Neuron (in vitro differentiated cells): ENCODE measurements at regions not wholly inside any gene's neighbourhood (a gene's known extent, or its start where the extent isn't known, plus 50 kb on each side); places are given as distances from the start of the nearest gene placed in this dataset.

ENCODE experiments used
- H2AFZ ChIP-seq: one replicate; pipeline ENCODE4 v1.6.1; 2013; ENCODE audit warnings: low read depth, mild to moderate bottlenecking, inconsistent platforms, low read length, moderate library complexity
- H3K27me3 ChIP-seq: one replicate; pipeline ENCODE4 v1.6.1; 2013; ENCODE audit warnings: low read length; ENCODE audit not compliant: insufficient read depth
- H3K36me3 ChIP-seq: one replicate; pipeline ENCODE4 v1.6.1; 2013; ENCODE audit warnings: low read length; ENCODE audit not compliant: insufficient read depth
- H3K4me1 ChIP-seq: one replicate; pipeline ENCODE4 v1.6.1; 2013; ENCODE audit warnings: low read length; ENCODE audit not compliant: insufficient read depth
- H3K4me3 ChIP-seq: 2 replicates; pipeline ENCODE4 v1.5.1; 2013; ENCODE audit warnings: mild to moderate bottlenecking, low read length, moderate library complexity
- H3K9me3 ChIP-seq: one replicate; pipeline ENCODE4 v1.6.1; 2013; ENCODE audit warnings: low read length

GRCh38 chr2:2579814-2580213, 248.7 kb upstream of the MYT1L start:
- Histone ChIP-seq H2AFZ (no peak overlapping the region), H3K4me1 (no peaks in the 10 kb centered on the region), H3K27me3 (no peaks in the 10 kb centered on the region), H3K36me3 (no peaks in the 10 kb centered on the region), H3K4me3 (no peak overlapping the region), H3K9me3 (no peaks in the 10 kb centered on the region)

GRCh38 chr2:2577407-2577831, 246.3 kb upstream of the MYT1L start:
- H3K4me1 ChIP-seq = no peaks in the 10 kb centered on the region
- H3K9me3 ChIP-seq = no peaks in the 10 kb centered on the region
- no peak overlapping the region for H3K4me3 ChIP-seq
- H3K36me3 ChIP-seq = no peaks in the 10 kb centered on the region
- H3K27me3 ChIP-seq = no peaks in the 10 kb centered on the region
- H2AFZ ChIP-seq = no peak overlapping the region

- H3K27me3 ChIP-seq = no peaks in the 10 kb centered on the region
- no peak overlapping the region for H2AFZ ChIP-seq
- H3K4me3 ChIP-seq = no peak overlapping the region
- H3K9me3 ChIP-seq = no peaks in the 10 kb centered on the region
- no peaks in the 10 kb centered on the region for H3K36me3 ChIP-seq
- no peaks in the 10 kb centered on the region for H3K4me1 ChIP-seq
These were observed 244.9 kb upstream of the MYT1L start for GRCh38 chr2:2575870-2576386.

DNA sequence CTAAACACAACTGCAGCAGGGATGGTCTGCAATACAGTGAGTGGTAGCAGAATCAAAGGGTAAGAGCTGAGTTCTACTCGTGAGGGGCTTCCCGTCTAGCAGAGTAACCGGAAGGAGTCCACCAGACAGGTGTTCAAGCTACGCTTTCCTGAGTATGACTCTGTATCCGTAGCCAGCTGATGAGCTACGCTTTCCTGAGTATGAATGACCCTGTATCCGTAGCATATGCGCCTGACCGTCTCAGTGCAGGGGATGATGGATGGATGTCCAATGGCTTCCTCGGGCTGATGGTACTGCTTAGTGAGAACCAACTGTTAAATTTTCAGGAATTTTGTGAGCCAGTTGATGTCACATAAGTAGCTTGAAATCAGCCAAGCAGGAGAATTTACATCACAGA, 244.1 kb upstream of the MYT1L start:
- Histone ChIP-seq H2AFZ (no peak overlapping the region), H3K4me1 (no peaks in the 10 kb centered on the region), H3K36me3 (no peaks in the 10 kb centered on the region), H3K27me3 (no peaks in the 10 kb centered on the region), H3K4me3 (no peak overlapping the region), H3K9me3 (no peaks in the 10 kb centered on the region)

DNA sequence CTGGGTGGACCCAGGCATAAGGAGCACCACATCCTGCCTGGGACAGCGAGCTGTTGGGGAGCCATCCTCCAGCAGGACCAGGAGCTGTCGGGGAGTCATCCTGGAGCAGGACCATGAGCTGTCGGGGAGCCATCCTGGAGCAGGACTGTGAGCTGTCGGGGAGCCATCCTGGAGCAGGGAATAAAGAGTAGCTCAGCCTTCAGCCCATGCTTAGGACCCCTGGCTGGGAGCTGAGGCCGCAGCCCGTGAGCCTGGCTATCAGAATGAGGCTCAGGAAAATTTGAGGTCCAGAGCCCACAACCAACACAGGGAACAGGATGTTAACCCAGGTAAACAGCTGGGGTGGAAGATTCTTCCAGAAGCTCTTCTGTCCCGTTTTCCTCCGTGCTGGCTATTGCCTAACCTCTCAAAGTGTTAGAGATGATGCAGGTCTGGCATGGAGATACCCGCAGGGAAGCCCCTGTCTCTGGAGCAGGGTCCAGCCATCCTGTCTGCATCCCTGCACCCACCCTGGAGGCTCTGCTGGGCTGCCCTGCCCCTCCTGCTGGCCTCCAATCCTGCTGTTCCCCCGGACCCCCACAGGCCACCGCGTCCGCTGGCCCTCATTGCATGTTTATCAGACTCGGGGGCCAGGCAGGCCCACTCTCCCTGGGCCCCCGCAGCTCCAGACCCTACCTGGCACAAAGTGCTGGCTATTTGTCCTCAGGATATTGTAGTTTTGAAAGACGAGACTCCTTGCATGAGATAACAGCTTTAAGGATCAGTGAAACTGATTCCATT, 243.5 kb upstream of the MYT1L start:
- Histone ChIP-seq H2AFZ (no peak overlapping the region), H3K27me3 (no peaks in the 10 kb centered on the region), H3K36me3 (no peaks in the 10 kb centered on the region), H3K4me3 (no peak overlapping the region), H3K4me1 (no peaks in the 10 kb centered on the region), H3K9me3 (no peaks in the 10 kb centered on the region)

DNA sequence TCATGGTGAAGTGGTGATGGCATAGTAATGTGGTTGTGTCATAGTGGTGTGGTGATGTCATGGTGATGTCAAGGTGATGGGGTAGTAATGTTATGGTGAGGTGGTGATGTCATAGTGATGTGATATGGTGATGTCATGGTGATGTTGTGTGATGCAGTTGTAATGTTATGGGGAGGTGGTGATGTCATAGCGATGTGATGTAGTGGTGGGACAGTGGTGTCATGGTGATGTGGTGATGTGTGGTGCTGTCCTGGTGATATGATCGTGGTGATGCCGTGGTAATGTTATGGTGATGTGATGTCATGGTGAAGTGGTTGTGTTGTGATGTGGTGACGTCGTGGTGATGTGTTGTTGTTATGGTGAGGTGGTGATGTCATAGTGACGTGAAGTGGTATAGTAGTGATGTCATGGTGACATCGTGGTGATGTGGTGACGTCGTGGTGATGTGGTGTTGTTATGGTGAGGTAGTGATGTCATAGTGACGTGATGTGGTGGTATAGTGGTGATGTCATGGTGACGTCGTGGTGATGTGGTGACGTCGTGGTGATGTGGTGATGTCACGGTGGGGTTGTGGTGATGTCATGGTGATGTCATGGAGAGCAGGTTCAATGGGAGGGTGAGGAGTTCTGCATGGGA, 242.7 kb upstream of the MYT1L start:
- Histone ChIP-seq H3K9me3 (no peaks in the 10 kb centered on the region), H2AFZ (no peak overlapping the region), H3K4me3 (no peak overlapping the region), H3K4me1 (no peaks in the 10 kb centered on the region), H3K27me3 (no peaks in the 10 kb centered on the region), H3K36me3 (no peaks in the 10 kb centered on the region)

DNA sequence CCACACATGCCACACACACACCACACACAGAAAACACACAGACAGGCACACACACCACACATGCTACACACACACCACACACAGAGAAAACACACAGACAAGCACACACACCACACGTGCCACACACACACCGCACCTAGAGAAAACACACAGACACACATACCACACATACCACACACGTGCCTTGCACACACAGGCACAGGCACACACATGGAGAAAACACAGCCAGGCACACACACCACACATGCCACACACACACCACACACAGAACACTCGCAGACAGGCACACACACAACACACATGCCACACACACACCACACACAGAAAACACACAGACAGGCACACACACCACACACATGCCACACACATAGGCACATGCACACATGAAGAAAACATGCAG, 242.1 kb upstream of the MYT1L start:
- Histone ChIP-seq H3K4me1 (no peaks in the 10 kb centered on the region), H3K4me3 (no peak overlapping the region), H3K27me3 (no peaks in the 10 kb centered on the region), H3K36me3 (no peaks in the 10 kb centered on the region), H3K9me3 (no peaks in the 10 kb centered on the region), H2AFZ (no peak overlapping the region)

DNA sequence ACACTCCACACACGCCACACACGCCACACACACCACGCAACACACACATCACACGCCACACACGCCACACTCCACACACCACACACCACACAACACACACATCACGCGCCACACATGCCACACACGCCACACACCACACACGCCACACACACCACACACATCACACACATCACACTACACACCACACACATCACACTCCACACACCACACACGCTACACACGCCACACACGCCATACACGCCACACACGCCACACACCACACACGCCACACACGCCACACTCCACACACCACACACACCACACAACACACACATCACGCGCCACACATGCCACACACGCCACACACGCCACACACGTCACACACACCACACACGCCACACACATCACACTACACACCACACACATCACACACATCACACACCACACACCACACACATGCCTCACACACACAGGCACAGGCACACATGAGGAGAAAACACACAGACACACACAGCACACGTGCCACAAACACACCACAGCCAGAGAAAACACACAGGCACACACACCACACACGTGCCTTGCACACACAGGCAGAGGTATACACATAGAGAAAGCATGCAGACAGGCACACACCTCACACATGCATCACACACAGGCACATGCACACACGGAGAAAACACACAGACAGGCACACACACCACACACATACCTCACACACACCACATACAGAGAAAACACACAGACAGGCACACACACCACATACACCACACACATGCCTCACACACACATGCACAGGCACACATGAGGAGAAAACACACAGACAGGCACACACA, 241.5 kb upstream of the MYT1L start:
- no peak overlapping the region for H2AFZ ChIP-seq
- no peaks in the 10 kb centered on the region for H3K36me3 ChIP-seq
- no peaks in the 10 kb centered on the region for H3K4me1 ChIP-seq
- no peaks in the 10 kb centered on the region for H3K9me3 ChIP-seq
- H3K27me3 ChIP-seq = peaks cover 3% of the 10 kb centered on the region
- H3K4me3 ChIP-seq = no peak overlapping the region

DNA sequence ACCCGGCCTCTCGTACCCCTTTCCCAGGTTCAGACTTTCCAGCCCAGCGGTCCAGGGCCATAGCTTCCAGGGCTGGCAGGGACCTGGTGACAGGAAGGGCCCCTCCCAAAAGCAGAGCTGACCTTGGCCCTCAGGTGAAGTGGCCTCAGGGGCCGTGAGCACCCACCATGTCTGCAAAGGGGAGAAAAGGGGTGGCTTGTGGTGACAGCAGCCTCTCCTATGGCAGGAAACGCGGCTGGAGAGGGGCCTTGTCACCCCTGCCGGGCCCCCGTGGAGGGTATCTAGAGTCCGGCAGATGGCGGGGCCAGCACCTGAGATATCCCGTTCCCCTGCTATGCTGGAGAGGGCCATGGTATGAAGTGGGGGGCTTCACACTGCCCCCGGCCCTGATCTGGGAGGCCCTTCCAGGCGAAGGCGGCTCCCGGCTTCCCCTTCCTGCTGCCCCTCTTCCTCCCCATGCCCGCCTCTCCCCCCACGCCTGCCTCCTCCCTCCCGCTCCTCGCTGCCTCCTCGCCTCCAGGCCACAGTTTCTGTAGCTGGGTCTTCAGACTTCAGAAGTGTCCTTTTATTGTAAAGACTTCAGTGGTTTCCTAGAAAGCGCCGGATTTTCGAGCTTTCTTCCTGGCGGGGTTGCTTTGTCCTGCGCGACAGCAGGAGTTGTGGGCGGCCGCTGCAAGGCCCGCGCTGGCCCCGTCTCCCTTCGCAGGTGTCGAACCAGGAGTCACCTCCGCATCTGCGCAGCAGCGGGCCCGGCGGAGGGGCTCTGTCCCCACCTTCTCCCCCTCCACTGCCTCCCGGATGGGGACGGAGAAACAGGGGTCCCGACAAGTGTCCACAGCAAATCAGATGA, 240.5 kb upstream of the MYT1L start:
- H3K36me3 ChIP-seq = no peaks in the 10 kb centered on the region
- no peaks in the 10 kb centered on the region for H3K9me3 ChIP-seq
- no peak overlapping the region for H2AFZ ChIP-seq
- no peaks in the 10 kb centered on the region for H3K4me1 ChIP-seq
- no peak overlapping the region for H3K4me3 ChIP-seq
- peaks cover 5% of the 10 kb centered on the region for H3K27me3 ChIP-seq

DNA sequence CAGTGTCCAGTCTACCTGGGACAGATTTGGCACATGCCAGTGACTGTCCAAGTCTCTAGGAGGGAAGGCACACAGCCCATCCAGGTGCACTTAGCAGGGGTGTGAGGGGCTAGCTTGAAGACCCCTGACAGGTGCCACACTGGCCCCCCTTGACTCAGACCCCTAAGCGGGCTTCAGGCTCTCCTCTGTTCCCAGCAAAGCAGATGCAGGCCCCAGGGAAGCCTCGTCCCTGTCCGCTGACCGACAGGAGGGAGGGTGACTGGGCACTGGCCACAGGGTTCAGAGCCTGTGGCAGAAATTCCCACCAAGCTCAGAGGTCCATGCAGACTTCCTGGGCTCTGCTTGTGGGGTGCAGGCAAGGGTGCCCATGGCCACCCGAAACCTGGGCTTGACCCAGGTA, 239.8 kb upstream of the MYT1L start:
- peaks cover 5% of the 10 kb centered on the region for H3K27me3 ChIP-seq
- no peak overlapping the region for H2AFZ ChIP-seq
- no peaks in the 10 kb centered on the region for H3K4me1 ChIP-seq
- no peaks in the 10 kb centered on the region for H3K9me3 ChIP-seq
- no peak overlapping the region for H3K4me3 ChIP-seq
- no peaks in the 10 kb centered on the region for H3K36me3 ChIP-seq

DNA sequence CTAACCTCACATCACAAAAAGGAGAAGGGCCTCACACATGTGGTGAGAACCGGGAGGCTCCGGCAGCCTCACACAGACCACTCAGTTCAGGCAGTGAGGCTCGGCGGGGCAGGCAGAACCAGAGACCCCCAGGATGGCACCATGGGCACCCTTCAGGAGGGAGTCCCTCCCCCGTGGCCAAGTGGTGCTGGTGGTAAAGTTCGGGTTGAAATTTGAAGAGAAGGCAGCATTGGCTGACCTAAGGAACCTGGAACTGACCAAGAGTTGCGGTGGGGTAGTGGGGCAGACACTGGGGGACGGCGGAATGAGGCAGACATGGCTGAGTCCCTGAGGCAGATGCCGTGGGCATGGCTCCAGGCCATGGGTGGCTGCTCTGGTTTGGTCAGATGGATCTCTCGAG, 239.3 kb upstream of the MYT1L start:
- Histone ChIP-seq H3K9me3 (no peaks in the 10 kb centered on the region), H3K36me3 (no peaks in the 10 kb centered on the region), H3K4me1 (no peaks in the 10 kb centered on the region), H3K4me3 (no peak overlapping the region), H3K27me3 (peaks cover 10% of the 10 kb centered on the region), H2AFZ (no peak overlapping the region)

DNA sequence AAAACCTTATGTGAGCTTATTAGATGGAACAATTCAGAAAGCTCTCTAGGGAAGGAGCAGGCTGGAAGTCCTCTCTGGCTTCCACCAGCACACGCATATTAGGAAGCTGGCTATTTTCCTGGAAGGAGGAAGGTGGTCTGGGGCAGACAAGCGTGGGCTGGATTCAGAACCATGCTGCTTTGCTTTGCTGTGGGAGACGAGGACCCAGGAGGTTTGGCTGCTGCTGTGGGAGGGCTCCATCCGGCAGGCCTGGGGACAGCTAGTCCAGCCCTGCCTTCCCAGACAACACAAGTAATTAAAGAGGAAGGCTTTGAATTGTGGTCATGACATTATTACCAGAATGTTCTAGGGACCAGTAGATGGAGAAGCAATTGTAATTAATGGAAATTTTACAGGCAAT, 238.8 kb upstream of the MYT1L start:
- H3K27me3 ChIP-seq = peaks cover 10% of the 10 kb centered on the region
- no peak overlapping the region for H2AFZ ChIP-seq
- no peaks in the 10 kb centered on the region for H3K4me1 ChIP-seq

More for the DNA sequence above, 238.8 kb upstream of the MYT1L start:
- Histone ChIP-seq H3K4me3 (no peak overlapping the region), H3K9me3 (no peaks in the 10 kb centered on the region), H3K36me3 (no peaks in the 10 kb centered on the region)
